ENCODE measurements at regions not wholly inside any gene's neighbourhood (a gene's known extent, or its start where the extent isn't known, plus 50 kb on each side); places are given as distances from the start of the nearest gene placed in this dataset.

- no peak for DNase-seq
Measured at GRCh38 chrX:39577985-39578869, 519.5 kb downstream of the BCOR start.

GRCh38 chrX:39580043-39580442 is 517.7 kb downstream of the BCOR start:
- no peak for DNase-seq

- no peak for DNase-seq
Measured at GRCh38 chrX:39581411-39581810, 516.3 kb downstream of the BCOR start.

- DNase-seq, result no peak
Measured at GRCh38 chrX:39582091-39582490, 515.7 kb downstream of the BCOR start.

GRCh38 chrX:39582976-39583375 is 514.8 kb downstream of the BCOR start:
- no peak for DNase-seq

GRCh38 chrX:39585808-39586207 is 511.9 kb downstream of the BCOR start:
- no peak for DNase-seq

- no peak for DNase-seq
Measured at GRCh38 chrX:39586359-39586758, 511.4 kb downstream of the BCOR start.

- no peak for DNase-seq
Measured at GRCh38 chrX:39591099-39591498, 506.7 kb downstream of the BCOR start.

GRCh38 chrX:39592776-39593175 is 505.0 kb downstream of the BCOR start:
- peak; percentile 20 for DNase-seq

- no peak for DNase-seq
Measured at GRCh38 chrX:39595977-39596376, 501.8 kb downstream of the BCOR start.

- no peak for DNase-seq
Measured at GRCh38 chrX:39596437-39596836, 501.3 kb downstream of the BCOR start.

- no peak for DNase-seq
Measured at GRCh38 chrX:39599339-39599738, 498.4 kb downstream of the BCOR start.

GRCh38 chrX:39600222-39600621 is 497.5 kb downstream of the BCOR start:
- DNase-seq, result no peak

- DNase-seq, result no peak
Measured at GRCh38 chrX:39601231-39602177, 496.3 kb downstream of the BCOR start.

- no peak for DNase-seq
Measured at GRCh38 chrX:39602195-39602594, 495.6 kb downstream of the BCOR start.

- DNase-seq, result no peak
Measured at GRCh38 chrX:39603230-39603629, 494.5 kb downstream of the BCOR start.

GRCh38 chrX:39605183-39605582 is 492.6 kb downstream of the BCOR start:
- DNase-seq, result no peak

GRCh38 chrX:39605866-39606265 is 491.9 kb downstream of the BCOR start:
- DNase-seq, result no peak

GRCh38 chrX:39609941-39610340 is 487.8 kb downstream of the BCOR start:
- no peak for DNase-seq

GRCh38 chrX:39611468-39611867 is 486.3 kb downstream of the BCOR start:
- DNase-seq, result no peak

GRCh38 chrX:39613482-39613995 is 484.2 kb downstream of the BCOR start:
- DNase-seq, result no peak

GRCh38 chrX:39613997-39614679 is 483.6 kb downstream of the BCOR start:
- no peak for DNase-seq

GRCh38 chrX:39614680-39614998 is 483.1 kb downstream of the BCOR start:
- no peak for DNase-seq

Measured in NCI-H446 treated with DMSO at 0.1 percent for 48 hours (cell line).